GM13976 (cell line): ENCODE measurements at regions not wholly inside any gene's neighbourhood (a gene's known extent, or its start where the extent isn't known, plus 50 kb on each side); places are given as distances from the start of the nearest gene placed in this dataset.
"Not testable (repeated sequence)": the region's sequence is repeated elsewhere in the genome, so short reads cannot be mapped to it uniquely, and the experiment has no call there.

Source experiments
- DNase-seq: peaks from one replicate; pipeline ENCODE4 v3.0.0; 2012; ENCODE audit warnings: low spot score
- in situ Hi-C: fragments of 300-500 bp; cut with MboI; formaldehyde crosslinking; loops from one replicate; pipeline ENCODE4 v1.12.0; 2022; ENCODE audit warnings: low sequenced_read_pairs, mixed read lengths, inconsistent platforms; ENCODE audit not compliant: unreplicated experiment
- TF ChIP-seq, protein P1 (sequence below): IDR thresholded peaks from 2 replicates; pipeline ENCODE4 v1.5.1; 2012; ENCODE audit warnings: borderline replicate concordance, mild to moderate bottlenecking; ENCODE audit not compliant: insufficient read depth; ENCODE audit errors: extremely low read depth, missing control alignments, control extremely low read depth

GRCh38 chr14:37810094-37810801 is 214.8 kb downstream of the TTC6 start:
- in situ Hi-C loops, result no loop called here
- TF ChIP-seq, protein P1, sequence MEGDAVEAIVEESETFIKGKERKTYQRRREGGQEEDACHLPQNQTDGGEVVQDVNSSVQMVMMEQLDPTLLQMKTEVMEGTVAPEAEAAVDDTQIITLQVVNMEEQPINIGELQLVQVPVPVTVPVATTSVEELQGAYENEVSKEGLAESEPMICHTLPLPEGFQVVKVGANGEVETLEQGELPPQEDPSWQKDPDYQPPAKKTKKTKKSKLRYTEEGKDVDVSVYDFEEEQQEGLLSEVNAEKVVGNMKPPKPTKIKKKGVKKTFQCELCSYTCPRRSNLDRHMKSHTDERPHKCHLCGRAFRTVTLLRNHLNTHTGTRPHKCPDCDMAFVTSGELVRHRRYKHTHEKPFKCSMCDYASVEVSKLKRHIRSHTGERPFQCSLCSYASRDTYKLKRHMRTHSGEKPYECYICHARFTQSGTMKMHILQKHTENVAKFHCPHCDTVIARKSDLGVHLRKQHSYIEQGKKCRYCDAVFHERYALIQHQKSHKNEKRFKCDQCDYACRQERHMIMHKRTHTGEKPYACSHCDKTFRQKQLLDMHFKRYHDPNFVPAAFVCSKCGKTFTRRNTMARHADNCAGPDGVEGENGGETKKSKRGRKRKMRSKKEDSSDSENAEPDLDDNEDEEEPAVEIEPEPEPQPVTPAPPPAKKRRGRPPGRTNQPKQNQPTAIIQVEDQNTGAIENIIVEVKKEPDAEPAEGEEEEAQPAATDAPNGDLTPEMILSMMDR, result no peak
- no peak for DNase-seq

- TF ChIP-seq, protein P1, result no peak
- in situ Hi-C loops, result no loop called here
- DNase-seq, result no peak
Measured at GRCh38 chr14:37813732-37814131, 218.3 kb downstream of the TTC6 start.

DNA sequence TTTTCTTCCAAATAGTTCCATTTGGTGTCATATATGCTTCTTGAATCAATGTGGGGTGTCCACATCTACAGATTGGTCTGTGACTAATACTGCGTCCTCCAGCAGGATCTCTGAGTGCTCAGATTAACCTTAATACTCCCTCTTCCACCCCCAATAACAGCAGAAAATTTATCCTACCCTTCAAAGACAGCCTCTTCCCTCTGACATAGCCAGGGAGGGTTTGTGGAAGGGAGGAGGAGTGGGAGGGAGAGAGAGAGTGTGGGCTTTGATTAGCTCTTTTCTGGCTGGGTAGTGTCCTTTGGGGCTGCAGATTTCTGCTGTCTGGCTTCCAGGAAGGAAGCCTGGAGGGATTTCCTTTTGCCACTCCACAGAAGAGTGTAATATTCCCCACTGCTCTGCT is 220.7 kb downstream of the TTC6 start:
- TF ChIP-seq, protein P1, result no peak
- in situ Hi-C loops, result no loop called here
- no peak for DNase-seq

DNA sequence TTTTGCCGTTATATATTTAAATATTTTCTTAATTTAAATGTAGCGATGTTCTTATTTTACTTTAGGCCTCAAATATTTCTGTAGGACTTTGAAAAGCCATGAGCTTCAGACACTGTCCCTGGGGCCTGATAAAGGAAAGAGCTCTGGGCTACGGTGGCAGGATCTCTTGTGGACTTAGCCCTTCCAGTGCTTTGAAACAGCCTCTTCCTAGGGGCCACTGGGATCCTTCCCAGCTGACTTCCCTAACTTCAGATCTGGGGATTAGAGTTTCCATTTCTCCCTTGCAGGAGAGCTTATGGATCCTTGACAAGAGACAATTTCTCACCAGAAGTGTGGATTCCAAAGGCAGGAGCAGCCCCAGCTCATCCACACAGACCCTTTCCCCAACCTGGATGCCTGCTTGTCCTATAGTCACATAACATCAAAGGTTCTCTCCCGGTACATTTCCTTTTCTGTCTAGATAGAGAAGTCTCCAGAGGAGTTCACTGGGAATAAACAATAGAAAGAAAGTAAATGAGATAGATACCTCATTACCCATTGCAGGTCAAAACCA is 221.4 kb downstream of the TTC6 start:
- no peak for DNase-seq
- in situ Hi-C loops, result no loop called here
- TF ChIP-seq, protein P1, result no peak

DNA sequence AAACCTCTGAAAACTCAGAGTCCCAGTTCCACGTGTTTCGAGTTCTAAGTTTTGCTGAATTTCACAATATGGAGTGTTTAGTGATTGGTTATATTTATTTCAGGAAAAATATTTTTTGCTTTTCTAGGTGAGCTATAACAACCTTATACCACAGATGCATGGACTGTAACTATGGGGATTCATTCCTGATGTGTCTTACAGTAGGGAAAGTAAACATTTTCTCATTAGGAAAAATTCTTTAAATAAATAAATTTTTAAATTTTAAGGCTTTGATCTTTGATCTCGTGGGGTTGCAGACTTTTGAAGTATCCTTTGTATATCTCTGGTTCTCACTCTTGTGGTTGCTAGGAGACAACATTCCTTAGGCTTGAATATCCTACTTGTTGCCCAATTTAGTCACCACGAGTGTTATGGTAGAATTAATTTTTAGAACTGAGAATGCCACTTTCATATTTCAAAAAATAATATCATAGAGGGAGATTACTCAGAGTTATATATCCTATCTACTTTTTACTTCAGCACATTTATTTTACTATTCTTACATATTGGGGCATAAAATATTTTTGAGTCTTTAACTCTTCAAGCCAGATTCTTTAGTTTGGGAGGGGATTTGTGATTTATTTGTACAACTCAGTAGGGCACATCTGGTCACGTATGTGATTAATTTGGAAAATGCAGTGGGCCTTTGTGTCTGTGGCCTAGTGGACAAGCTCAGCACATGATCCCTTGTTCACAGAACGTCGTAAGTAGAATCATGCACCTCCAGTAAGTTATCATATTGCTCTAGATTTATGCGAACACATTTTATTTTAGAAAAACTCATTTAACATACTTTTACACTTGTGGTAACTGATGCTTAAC is 224.0 kb downstream of the TTC6 start:
- no peak for DNase-seq
- in situ Hi-C loops, result no loop called here
- TF ChIP-seq, protein P1, result no peak

- DNase-seq, in situ Hi-C loops: not testable (repeated sequence)
Measured at GRCh38 chr14:37820810-37821209, 225.4 kb downstream of the TTC6 start.
